H1 (cell line): ENCODE measurements at regions not wholly inside any gene's neighbourhood (a gene's known extent, or its start where the extent isn't known, plus 50 kb on each side); places are given as distances from the start of the nearest gene placed in this dataset.

Experiments
- CBX5 ChIP-seq: fragments of 300-800, 300-1000 bp; sonication (generic); IDR thresholded peaks from 2 replicates; pipeline ENCODE4 v1.7.1; 2016; ENCODE audit warnings: antibody characterized with exemption, low read length, low read depth
- CTCF ChIP-seq, 3 experiments: IDR thresholded peaks; 1 replicate in 2 of 3; 2 replicates in 1 of 3; pipeline versions ENCODE4 v1.5.1 to v1.6.1; 2011; ENCODE audit warnings: low read length in 3 of 3, mild to moderate bottlenecking in 3 of 3, inconsistent platforms in 2 of 3, low read depth in 1 of 3, moderate library complexity in 1 of 3; ENCODE audit not compliant: insufficient read depth in 1 of 3; ENCODE audit errors: control extremely low read depth in 1 of 3
- SIN3A ChIP-seq, 2 experiments: IDR thresholded peaks in 1 of 2; conservative IDR thresholded peaks in 1 of 2; 2 replicates each; pipeline ENCODE4 v1.6.1; 2011 to 2012; ENCODE audit warnings: low read length in 2 of 2, improper control_type of control experiment in 1 of 2, low read depth in 1 of 2, mild to moderate bottlenecking in 1 of 2

GRCh38 chr4:189802884-189803283 is 137.8 kb upstream of the FRG1 start:
- no peak for TF ChIP-seq SIN3A (conservative IDR thresholded peaks at IDR 0.05 in 1 of 2, IDR thresholded peaks at IDR 0.05 in 1 of 2; ENCODE audit: low read depth in 1 of 2, low read length in 2 of 2)
- peak; percentile 55 to 87 (median 70) for TF ChIP-seq CTCF (IDR thresholded peaks at IDR 0.05; ENCODE audit: control extremely low read depth in 1 of 3, insufficient read depth in 1 of 3, low read depth in 1 of 3, low read length in 3 of 3)
- TF ChIP-seq CBX5: no peak
